GM12873 (cell line): ENCODE measurements at regions not wholly inside any gene's neighbourhood (a gene's known extent, or its start where the extent isn't known, plus 50 kb on each side); places are given as distances from the start of the nearest gene placed in this dataset.

Experiments
- TF ChIP-seq, protein P1 (sequence below): IDR thresholded peaks from 2 replicates; pipeline ENCODE4 v1.5.1; 2012; ENCODE audit warnings: low read depth, mild to moderate bottlenecking, moderate library complexity, low read length, control low read depth; ENCODE audit not compliant: insufficient read depth; ENCODE audit errors: missing control alignments

- TF ChIP-seq, protein P1, sequence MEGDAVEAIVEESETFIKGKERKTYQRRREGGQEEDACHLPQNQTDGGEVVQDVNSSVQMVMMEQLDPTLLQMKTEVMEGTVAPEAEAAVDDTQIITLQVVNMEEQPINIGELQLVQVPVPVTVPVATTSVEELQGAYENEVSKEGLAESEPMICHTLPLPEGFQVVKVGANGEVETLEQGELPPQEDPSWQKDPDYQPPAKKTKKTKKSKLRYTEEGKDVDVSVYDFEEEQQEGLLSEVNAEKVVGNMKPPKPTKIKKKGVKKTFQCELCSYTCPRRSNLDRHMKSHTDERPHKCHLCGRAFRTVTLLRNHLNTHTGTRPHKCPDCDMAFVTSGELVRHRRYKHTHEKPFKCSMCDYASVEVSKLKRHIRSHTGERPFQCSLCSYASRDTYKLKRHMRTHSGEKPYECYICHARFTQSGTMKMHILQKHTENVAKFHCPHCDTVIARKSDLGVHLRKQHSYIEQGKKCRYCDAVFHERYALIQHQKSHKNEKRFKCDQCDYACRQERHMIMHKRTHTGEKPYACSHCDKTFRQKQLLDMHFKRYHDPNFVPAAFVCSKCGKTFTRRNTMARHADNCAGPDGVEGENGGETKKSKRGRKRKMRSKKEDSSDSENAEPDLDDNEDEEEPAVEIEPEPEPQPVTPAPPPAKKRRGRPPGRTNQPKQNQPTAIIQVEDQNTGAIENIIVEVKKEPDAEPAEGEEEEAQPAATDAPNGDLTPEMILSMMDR: no peak
Observed at GRCh38 chr4:1565598-1566295, 118.4 kb downstream of the FAM53A start.

DNA sequence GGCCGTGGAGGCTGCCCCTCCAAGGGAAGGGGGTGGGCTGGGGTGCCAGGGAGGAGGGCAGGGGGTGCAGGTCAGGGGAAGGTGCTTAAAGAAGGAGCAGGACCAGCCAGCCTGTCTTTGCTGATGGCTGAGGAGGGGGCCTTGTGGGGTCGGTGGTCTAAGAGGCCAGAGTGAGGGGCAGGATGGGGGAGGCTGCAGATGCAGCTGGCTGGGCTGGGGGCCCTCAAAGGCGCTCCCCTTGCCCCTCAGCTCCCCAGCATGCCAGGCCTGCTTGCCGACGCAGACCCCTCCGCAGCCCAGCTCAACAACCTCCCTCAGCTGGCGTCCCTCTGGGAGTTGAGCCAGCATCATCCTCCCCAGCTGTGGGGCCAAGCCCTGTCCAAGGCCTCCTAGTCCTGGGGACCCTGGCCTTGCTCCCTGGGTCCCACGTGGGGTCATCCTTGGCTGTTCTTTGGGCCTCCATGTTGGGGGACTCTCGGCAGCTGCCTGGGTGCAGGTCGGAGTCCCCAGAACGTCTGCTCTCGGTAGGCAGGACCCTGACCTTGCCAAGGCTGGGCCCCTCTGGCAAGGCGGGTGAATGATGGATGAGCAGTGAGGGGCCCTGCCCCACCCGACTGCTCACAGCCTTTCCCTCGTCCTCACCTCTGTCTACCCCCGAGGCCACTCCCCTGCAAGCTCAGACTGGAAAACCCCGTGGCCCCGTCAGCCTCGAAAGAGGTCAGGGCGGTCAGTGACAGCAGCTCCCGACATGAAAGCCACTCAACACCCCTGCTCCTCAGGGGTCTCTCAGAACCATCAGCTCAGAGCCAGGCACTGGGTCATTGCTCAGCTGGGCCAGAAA lies 119.4 kb downstream of the FAM53A start:
- TF ChIP-seq, protein P1: no peak

GRCh38 chr4:1563768-1564485 lies 120.2 kb downstream of the FAM53A start:
- TF ChIP-seq, protein P1: no peak

GRCh38 chr4:1563241-1563640 lies 120.9 kb downstream of the FAM53A start:
- TF ChIP-seq, protein P1: no peak

DNA sequence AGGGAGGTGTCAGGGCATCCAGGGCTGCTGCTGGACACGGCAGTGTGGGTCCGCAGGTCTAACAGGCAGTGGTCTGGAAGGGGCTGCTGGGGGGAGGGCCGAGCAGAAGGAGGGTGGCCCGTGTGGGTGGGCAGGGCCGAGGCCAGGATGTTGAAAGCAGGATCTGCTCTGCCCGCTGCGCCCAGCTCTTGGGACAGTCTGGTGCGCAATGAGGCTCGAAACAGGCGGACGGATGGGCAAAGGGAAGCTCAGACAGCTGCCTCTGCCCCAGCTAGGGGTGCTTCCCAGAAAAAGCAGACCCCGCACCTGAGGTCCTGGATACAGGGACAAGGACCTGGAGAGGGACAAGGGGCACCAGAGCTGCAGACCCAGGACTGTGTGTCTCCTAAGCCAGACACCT lies 121.3 kb downstream of the FAM53A start:
- TF ChIP-seq, protein P1: no peak

DNA sequence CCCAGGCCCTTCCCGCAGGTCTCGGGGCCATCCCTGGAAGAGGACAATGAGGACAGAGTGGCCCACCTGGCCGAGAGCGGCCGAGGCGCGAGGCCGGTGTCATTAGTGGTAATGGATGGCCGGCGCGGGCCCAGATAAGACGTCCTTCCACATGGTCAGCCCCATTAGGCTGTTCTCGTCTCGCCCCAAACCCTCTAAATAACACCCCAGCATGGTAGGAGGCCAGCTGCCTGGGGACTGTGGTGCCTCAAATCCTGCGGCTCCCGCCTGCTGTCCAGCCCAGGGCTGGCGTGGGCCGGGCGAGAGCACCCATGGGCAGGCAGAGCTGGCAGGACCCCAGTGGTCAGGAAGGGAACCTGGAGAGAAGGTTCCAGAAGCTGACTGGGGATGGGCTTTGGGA lies 121.7 kb downstream of the FAM53A start:
- TF ChIP-seq, protein P1: no peak
